Activated CD8-positive, alpha-beta T cell treated with anti-CD3 and anti-CD28 coated beads for 36 hours (primary cell): ENCODE measurements at regions not wholly inside any gene's neighbourhood (a gene's known extent, or its start where the extent isn't known, plus 50 kb on each side); places are given as distances from the start of the nearest gene placed in this dataset.

Experiments
- ATAC-seq: fragments of 200-7000 bp; cut with Tn5 transposase; one replicate; pipeline ENCODE4 v1.10.0; 2021; ENCODE audit warnings: mild to moderate bottlenecking, moderate library complexity
- CTCF ChIA-PET: fragments of 350-600 bp; sonication (Branson Sonifier 250); formaldehyde crosslinking; loops from one replicate; lab custom pipeline; 2021; ENCODE audit warnings: antibody characterized with exemption; lab: Charles Lee
- POLR2A ChIA-PET: fragments of 350-600 bp; sonication (Branson Sonifier 250); formaldehyde crosslinking; loops from one replicate; lab custom pipeline; 2021; ENCODE audit warnings: antibody characterized with exemption; lab: Charles Lee
- DNase-seq: peaks from one replicate; pipeline ENCODE4 v3.0.0-alpha.2; 2020
- H3K27ac Mint-ChIP-seq: one replicate; pipeline ENCODE4 v1.8.0; 2021; ENCODE audit warnings: mild to moderate bottlenecking, mixed read lengths
- H3K27me3 Mint-ChIP-seq: one replicate; pipeline ENCODE4 v1.8.0; 2021; ENCODE audit warnings: mixed read lengths
- H3K36me3 Mint-ChIP-seq: one replicate; pipeline ENCODE4 v1.8.0; 2021; ENCODE audit warnings: low read depth, mixed read lengths
- H3K4me1 Mint-ChIP-seq: one replicate; pipeline ENCODE4 v1.8.0; 2021; ENCODE audit warnings: low read depth, mixed read lengths
- H3K4me3 Mint-ChIP-seq: one replicate; pipeline ENCODE4 v1.8.0; 2021; ENCODE audit warnings: mild to moderate bottlenecking, moderate library complexity, mixed read lengths
- H3K9me3 Mint-ChIP-seq: one replicate; pipeline ENCODE4 v1.8.0; 2021; ENCODE audit warnings: mixed read lengths
- intact Hi-C: fragments of 100-400 bp; cut with micrococcal nuclease; formaldehyde crosslinking; loops from one replicate; pipeline ENCODE4 v1.10.0; 2022
- TF ChIP-seq, protein P1 (sequence below): fragments of 200-600 bp; IDR thresholded peaks from one replicate; pipeline ENCODE4 v1.8.0; 2022; ENCODE audit warnings: antibody characterized with exemption, mild to moderate bottlenecking

DNA sequence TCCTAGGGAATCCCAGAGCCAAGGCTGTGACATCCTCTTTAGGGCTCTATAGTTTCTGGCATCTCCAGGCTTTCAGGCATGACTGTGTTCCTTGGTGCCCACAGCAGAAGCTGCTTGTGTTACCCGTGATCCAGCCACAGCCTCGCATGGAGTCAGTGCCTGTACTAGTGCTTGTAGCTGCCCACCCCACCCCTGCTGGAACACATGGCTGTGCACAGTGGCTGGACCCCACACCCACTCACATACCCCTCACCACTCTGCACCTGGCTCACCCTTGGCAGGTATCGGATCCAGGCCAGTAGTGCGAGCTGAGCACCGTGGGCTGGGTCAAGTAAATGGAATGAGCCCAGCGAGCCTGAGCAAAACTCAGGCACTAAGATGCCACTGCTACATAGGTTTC lies 934.7 kb upstream of the PRMT6 start:
- POLR2A ChIA-PET: no interaction called here
- intact Hi-C loops: no loop called here
- no peak overlapping the region for H3K27ac Mint-ChIP-seq
- H3K27me3 Mint-ChIP-seq: no peaks in the 10 kb centered on the region
- no peak for ATAC-seq
- no peaks in the 10 kb centered on the region for H3K4me1 Mint-ChIP-seq
- TF ChIP-seq, protein P1, sequence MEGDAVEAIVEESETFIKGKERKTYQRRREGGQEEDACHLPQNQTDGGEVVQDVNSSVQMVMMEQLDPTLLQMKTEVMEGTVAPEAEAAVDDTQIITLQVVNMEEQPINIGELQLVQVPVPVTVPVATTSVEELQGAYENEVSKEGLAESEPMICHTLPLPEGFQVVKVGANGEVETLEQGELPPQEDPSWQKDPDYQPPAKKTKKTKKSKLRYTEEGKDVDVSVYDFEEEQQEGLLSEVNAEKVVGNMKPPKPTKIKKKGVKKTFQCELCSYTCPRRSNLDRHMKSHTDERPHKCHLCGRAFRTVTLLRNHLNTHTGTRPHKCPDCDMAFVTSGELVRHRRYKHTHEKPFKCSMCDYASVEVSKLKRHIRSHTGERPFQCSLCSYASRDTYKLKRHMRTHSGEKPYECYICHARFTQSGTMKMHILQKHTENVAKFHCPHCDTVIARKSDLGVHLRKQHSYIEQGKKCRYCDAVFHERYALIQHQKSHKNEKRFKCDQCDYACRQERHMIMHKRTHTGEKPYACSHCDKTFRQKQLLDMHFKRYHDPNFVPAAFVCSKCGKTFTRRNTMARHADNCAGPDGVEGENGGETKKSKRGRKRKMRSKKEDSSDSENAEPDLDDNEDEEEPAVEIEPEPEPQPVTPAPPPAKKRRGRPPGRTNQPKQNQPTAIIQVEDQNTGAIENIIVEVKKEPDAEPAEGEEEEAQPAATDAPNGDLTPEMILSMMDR: no peak
- no peaks in the 10 kb centered on the region for H3K36me3 Mint-ChIP-seq
- CTCF ChIA-PET: no interaction called here
- no peak for DNase-seq
- no peak overlapping the region for H3K4me3 Mint-ChIP-seq
- H3K9me3 Mint-ChIP-seq: peaks cover 9% of the 10 kb centered on the region

DNA sequence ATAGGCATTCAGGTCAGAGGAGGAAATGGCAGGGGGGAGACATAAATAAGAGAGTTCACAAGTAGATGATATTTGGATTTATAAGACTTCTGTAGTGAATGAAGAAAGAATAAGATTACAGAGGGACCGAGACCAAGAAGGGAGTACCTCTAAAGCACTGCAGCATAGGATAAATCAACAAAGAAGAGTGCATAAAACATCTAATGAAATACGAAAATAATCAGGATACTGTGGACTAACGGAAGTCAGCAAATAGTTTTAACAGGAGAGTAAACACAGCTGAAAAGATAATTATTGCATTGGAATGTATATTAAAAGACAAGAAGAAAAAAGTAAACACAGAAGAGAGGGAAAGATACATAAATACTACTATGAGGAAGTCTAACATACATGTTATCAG lies 921.9 kb upstream of the PRMT6 start:
- Mint-ChIP-seq H3K27me3 (no peaks in the 10 kb centered on the region), H3K36me3 (no peaks in the 10 kb centered on the region), H3K27ac (no peak overlapping the region), H3K9me3 (peaks cover 2% of the 10 kb centered on the region), H3K4me1 (no peaks in the 10 kb centered on the region), H3K4me3 (no peak overlapping the region)
- POLR2A ChIA-PET: no interaction called here
- DNase-seq (no peak), ATAC-seq (no peak)
- intact Hi-C loops: no loop called here
- TF ChIP-seq, protein P1: no peak
- CTCF ChIA-PET: no interaction called here

GRCh38 chr1:106173101-106173500 lies 883.4 kb upstream of the PRMT6 start:
- H3K27ac Mint-ChIP-seq: no peak overlapping the region
- TF ChIP-seq, protein P1: no peak
- DNase-seq (no peak), ATAC-seq (no peak)
- POLR2A ChIA-PET: no interaction called here
- no peaks in the 10 kb centered on the region for H3K27me3 Mint-ChIP-seq
- CTCF ChIA-PET: no interaction called here
- no peak overlapping the region for H3K4me3 Mint-ChIP-seq
- no peaks in the 10 kb centered on the region for H3K4me1 Mint-ChIP-seq
- intact Hi-C loops: no loop called here
- peaks cover 8% of the 10 kb centered on the region for H3K9me3 Mint-ChIP-seq
- no peaks in the 10 kb centered on the region for H3K36me3 Mint-ChIP-seq

- Mint-ChIP-seq H3K9me3 (peaks cover 8% of the 10 kb centered on the region), H3K4me3 (no peak overlapping the region), H3K4me1 (no peaks in the 10 kb centered on the region), H3K27ac (no peak overlapping the region), H3K36me3 (no peaks in the 10 kb centered on the region), H3K27me3 (no peaks in the 10 kb centered on the region)
- CTCF ChIA-PET: no interaction called here
- intact Hi-C loops: no loop called here
- TF ChIP-seq, protein P1: no peak
- POLR2A ChIA-PET: no interaction called here
- ATAC-seq: no peak
- no peak for DNase-seq
These were observed 877.7 kb upstream of the PRMT6 start for GRCh38 chr1:106178791-106179190.

GRCh38 chr1:106181866-106182265 lies 874.6 kb upstream of the PRMT6 start:
- no peaks in the 10 kb centered on the region for H3K4me1 Mint-ChIP-seq
- intact Hi-C loops: no loop called here
- no peaks in the 10 kb centered on the region for H3K27me3 Mint-ChIP-seq
- ATAC-seq: no peak
- ChIA-PET CTCF (no interaction called here), POLR2A (no interaction called here)
- no peak overlapping the region for H3K4me3 Mint-ChIP-seq
- TF ChIP-seq, protein P1: no peak
- H3K9me3 Mint-ChIP-seq: peaks cover 6% of the 10 kb centered on the region
- H3K27ac Mint-ChIP-seq: no peak overlapping the region
- H3K36me3 Mint-ChIP-seq: no peaks in the 10 kb centered on the region
- DNase-seq: no peak
